ENCODE measurements at regions not wholly inside any gene's neighbourhood (a gene's known extent, or its start where the extent isn't known, plus 50 kb on each side); places are given as distances from the start of the nearest gene placed in this dataset.

DNA sequence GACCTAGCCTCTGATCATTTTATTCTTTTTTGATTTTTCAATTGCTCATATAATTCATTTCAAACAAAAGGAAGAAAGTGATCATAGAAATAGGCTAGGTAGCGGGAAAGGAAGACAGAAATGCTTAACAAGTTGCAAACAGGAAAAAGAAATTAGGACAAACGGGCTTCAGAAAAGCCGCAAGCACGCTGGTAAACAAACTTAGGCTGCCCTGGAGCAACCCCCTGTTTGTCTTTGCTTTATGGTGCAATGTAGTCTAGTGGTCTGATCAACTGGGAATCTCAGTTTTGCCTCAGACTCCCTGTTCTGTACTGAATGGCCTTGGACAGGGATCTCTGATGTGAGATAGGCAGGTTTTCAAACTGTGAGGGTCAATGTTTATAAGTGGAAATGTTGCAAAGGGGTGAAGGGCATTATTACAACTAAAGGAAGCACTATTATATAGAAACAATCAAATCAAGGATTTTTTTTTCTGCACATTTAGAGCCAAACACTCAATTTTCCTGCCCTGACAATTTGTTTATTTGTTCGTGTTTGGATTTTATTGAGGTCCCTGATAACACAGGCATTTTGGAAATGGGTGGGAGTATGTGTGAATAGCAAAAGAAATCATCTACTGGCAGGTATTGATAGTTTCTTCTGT lies 146.8 kb upstream of the NRIP1 start (continued):
- TF ChIP-seq, protein P1, sequence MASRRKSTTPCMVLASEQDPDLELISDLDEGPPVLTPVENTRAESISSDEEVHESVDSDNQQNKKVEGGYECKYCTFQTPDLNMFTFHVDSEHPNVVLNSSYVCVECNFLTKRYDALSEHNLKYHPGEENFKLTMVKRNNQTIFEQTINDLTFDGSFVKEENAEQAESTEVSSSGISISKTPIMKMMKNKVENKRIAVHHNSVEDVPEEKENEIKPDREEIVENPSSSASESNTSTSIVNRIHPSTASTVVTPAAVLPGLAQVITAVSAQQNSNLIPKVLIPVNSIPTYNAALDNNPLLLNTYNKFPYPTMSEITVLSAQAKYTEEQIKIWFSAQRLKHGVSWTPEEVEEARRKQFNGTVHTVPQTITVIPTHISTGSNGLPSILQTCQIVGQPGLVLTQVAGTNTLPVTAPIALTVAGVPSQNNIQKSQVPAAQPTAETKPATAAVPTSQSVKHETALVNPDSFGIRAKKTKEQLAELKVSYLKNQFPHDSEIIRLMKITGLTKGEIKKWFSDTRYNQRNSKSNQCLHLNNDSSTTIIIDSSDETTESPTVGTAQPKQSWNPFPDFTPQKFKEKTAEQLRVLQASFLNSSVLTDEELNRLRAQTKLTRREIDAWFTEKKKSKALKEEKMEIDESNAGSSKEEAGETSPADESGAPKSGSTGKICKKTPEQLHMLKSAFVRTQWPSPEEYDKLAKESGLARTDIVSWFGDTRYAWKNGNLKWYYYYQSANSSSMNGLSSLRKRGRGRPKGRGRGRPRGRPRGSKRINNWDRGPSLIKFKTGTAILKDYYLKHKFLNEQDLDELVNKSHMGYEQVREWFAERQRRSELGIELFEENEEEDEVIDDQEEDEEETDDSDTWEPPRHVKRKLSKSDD (CRISPR knock-in tag; IDR thresholded peaks at IDR 0.05; ENCODE audit: low read depth), result 0 out of 2 replicates have a peak, but pooled peaks have one; percentile 31
- TF ChIP-seq, protein P2, sequence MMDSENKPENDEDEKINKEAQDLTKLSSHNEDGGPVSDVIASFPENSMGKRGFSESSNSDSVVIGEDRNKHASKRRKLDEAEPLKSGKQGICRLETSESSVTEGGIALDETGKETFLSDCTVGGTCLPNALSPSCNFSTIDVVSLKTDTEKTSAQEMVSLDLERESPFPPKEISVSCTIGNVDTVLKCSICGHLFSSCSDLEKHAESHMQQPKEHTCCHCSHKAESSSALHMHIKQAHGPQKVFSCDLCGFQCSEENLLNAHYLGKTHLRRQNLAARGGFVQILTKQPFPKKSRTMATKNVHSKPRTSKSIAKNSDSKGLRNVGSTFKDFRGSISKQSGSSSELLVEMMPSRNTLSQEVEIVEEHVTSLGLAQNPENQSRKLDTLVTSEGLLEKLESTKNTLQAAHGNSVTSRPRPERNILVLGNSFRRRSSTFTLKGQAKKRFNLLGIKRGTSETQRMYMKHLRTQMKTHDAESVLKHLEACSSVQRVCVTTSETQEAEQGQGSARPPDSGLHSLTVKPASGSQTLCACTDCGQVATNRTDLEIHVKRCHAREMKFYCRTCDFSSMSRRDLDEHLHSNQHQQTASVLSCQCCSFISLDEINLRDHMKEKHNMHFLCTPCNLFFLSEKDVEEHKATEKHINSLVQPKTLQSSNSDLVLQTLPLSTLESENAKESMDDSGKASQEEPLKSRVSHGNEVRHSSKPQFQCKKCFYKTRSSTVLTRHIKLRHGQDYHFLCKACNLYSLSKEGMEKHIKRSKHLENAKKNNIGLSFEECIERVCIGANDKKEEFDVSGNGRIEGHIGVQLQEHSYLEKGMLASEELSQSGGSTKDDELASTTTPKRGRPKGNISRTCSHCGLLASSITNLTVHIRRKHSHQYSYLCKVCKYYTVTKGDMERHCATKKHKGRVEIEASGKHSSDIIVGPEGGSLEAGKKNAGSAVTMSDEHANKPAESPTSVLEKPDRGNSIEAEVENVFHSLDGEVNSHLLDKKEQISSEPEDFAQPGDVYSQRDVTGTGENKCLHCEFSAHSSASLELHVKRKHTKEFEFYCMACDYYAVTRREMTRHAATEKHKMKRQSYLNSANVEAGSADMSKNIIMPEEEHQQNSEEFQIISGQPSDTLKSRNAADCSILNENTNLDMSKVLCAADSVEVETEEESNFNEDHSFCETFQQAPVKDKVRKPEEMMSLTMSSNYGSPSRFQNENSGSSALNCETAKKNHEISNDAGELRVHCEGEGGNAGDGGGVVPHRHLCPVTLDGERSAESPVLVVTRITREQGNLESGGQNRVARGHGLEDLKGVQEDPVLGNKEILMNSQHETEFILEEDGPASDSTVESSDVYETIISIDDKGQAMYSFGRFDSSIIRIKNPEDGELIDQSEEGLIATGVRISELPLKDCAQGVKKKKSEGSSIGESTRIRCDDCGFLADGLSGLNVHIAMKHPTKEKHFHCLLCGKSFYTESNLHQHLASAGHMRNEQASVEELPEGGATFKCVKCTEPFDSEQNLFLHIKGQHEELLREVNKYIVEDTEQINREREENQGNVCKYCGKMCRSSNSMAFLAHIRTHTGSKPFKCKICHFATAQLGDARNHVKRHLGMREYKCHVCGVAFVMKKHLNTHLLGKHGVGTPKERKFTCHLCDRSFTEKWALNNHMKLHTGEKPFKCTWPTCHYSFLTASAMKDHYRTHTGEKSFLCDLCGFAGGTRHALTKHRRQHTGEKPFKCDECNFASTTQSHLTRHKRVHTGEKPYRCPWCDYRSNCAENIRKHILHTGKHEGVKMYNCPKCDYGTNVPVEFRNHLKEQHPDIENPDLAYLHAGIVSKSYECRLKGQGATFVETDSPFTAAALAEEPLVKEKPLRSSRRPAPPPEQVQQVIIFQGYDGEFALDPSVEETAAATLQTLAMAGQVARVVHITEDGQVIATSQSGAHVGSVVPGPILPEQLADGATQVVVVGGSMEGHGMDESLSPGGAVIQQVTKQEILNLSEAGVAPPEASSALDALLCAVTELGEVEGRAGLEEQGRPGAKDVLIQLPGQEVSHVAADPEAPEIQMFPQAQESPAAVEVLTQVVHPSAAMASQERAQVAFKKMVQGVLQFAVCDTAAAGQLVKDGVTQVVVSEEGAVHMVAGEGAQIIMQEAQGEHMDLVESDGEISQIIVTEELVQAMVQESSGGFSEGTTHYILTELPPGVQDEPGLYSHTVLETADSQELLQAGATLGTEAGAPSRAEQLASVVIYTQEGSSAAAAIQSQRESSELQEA (CRISPR knock-in tag; IDR thresholded peaks at IDR 0.05; ENCODE audit: not compliant biosample characterization), result no peak
- TF ChIP-seq SMAD9 (CRISPR knock-in tag; IDR thresholded peaks at IDR 0.05) (no peak), AGO1 (IDR thresholded peaks at IDR 0.05; ENCODE audit: low read depth, low read length, poor library complexity, severe bottlenecking) (no peak), ZFP36L2 (CRISPR knock-in tag; IDR thresholded peaks at IDR 0.05) (no peak), ZNF550 (CRISPR knock-in tag; IDR thresholded peaks at IDR 0.05; ENCODE audit: borderline replicate concordance) (no peak), KAT2B (IDR thresholded peaks at IDR 0.05; ENCODE audit: borderline replicate concordance, low read depth, low read length) (no peak), ZFAT (CRISPR knock-in tag; conservative IDR thresholded peaks at IDR 0.05) (no peak), NFYC (CRISPR knock-in tag; IDR thresholded peaks at IDR 0.05) (no peak; the same call in 1 of the 2 replicates), PPARG (CRISPR knock-in tag; conservative IDR thresholded peaks at IDR 0.05) (peak; percentile 79), SMC3 (IDR thresholded peaks at IDR 0.05; ENCODE audit: low read length) (peak; percentile 42; the same call in 1 of the 2 replicates)
- TF ChIP-seq, protein P3, sequence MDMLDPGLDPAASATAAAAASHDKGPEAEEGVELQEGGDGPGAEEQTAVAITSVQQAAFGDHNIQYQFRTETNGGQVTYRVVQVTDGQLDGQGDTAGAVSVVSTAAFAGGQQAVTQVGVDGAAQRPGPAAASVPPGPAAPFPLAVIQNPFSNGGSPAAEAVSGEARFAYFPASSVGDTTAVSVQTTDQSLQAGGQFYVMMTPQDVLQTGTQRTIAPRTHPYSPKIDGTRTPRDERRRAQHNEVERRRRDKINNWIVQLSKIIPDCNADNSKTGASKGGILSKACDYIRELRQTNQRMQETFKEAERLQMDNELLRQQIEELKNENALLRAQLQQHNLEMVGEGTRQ (IDR thresholded peaks at IDR 0.05; ENCODE audit: low read depth, low read length), result no peak
- TF ChIP-seq, protein P3 (CRISPR knock-in tag; IDR thresholded peaks at IDR 0.05; ENCODE audit: borderline replicate concordance), result no peak
